Hippocampal formation (tissue), 2 donors: ENCODE measurements at regions not wholly inside any gene's neighbourhood (a gene's known extent, or its start where the extent isn't known, plus 50 kb on each side); places are given as distances from the start of the nearest gene placed in this dataset.

Source experiments
- DNase-seq, 2 donors: peaks; one replicate each; lab custom pipeline; 2025; lab: John Stamatoyannopoulos, UW

DNA sequence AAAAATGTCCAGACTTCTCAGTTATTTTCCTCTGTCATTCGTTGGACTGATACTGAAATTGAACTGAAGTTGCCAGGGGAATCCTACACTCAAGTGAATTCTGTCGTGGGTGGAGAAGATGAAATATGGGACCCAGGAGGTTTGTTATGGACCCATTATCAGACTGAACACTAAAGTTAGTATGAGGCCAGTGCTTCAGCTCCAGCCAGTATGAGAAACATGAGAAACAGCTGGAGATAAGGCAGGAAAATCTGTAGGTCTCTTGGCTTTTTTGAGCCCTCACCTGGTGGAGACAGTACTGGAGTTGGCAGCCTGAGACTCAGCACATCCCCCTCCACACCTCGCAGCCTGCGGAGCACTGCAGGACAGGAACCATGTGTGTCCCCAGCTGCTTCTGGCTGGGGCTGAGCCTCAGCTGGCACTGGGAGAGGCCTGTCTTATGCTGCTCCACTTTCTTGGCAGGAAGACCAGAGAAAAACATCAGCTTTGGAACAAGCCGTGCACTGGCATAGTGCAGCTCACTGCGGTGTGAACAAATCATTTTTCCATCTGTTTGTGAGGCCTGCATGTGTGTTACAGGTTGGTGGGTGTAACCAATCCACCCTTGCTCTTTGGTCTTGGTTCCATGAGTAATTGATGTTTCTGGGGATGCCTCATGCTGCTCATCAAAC, 641.0 kb downstream of the FGF9 start:
- no peak for DNase-seq

- no peak for DNase-seq
Observed at GRCh38 chr13:22312405-22312803, 641.5 kb downstream of the FGF9 start.

GRCh38 chr13:22316494-22317025, 645.7 kb downstream of the FGF9 start:
- no peak for DNase-seq

DNA sequence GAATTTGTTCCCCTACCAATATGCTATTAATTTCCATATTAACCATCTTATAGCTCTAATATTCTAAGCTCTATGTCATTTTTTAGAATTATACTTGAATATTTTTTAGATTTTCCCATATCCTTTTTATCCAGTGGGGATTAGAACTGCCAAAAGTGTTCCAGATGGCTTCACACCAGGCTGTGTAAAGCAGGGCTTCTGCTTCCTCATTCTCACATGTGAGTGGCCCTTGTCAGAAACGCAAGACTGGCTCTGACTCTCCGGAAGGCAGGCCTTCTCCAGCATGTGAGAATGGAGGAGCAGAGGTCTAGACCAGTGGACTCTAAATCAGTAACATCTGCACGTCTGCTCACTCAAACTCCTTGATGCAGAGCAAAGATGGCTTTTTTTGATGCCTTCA, 650.1 kb downstream of the FGF9 start:
- DNase-seq = no peak

- no peak for DNase-seq
Observed at GRCh38 chr13:22325761-22326160, 654.9 kb downstream of the FGF9 start.

DNA sequence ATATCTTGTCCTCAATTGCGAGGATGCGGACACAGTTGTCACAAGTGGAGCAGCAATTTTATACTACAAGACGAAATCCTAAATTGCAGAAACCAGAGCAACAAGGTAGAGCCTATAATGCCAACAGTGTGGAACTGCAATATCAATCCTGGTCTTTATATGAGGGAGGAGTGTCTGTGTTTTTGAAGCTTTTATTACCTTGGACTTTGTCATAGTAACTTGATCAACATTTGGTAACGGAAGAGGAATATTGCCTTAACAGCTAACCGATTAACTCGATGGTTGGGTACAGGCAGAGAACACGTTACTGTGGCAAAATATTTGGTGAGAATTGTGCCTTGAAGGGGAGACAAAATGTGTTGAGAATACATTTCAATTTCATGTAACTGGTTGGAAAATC, 661.5 kb downstream of the FGF9 start:
- DNase-seq = no peak

DNA sequence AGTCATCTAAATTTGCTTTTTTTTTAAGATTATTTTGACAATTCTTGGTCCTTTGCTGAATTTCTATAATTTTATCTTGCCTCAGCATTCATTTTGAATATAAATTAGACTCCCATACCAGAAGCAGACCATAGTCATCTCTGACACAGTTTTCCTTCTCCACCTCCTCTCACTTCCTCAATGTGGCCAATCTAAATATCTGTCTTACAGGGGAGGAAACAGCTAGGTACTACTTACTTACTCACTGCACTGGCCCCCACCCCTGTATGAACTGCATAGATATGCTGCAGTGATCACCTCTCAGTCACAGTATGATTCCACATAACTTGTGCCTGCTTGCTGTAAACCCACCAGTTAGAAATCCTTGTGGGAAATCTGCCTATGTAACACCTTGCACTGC, 665.6 kb downstream of the FGF9 start:
- no peak for DNase-seq

DNA sequence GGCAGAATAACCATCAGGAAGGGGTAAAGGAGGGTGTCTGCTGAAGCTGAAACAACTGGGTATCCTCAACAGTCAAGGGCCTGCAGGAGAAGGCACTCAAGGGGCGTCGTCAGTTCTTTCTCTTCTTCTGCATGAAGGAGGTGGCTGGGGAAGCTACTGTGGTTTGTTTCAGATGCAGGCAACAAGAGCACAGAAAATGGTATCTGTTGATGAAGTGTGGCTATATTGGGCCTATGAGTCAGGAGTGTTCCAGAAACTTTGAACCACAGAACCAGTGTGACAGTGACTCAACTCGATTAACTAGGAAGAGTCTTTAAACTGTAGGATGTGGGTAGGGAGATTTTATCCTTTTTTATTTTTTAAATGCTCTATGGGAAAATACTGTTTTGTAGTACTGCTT, 686.3 kb downstream of the FGF9 start:
- DNase-seq = no peak

DNA sequence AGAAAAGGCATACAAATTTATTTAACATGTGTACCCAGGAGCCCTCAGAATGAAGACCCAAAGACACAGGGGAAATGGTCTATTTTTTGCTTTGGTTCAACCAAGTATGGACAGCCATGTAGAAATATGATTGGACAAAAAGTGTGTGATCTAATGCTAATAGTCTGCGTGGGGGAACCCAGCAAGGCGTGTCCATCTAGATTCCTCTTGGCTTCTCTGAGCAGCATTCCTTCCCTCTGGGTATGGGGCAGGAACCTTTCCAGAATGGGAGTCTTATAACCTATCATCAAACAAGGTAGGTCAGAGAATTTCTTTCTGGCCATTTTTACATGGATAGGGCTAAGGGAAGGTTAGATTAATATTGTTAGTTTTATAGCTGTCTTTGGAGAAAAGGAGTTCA, 698.2 kb downstream of the FGF9 start:
- no peak for DNase-seq

GRCh38 chr13:22369840-22370239, 699.0 kb downstream of the FGF9 start:
- no peak for DNase-seq

- DNase-seq = no peak
Observed at GRCh38 chr13:22372261-22372660, 701.4 kb downstream of the FGF9 start.

GRCh38 chr13:22375151-22375550, 704.3 kb downstream of the FGF9 start:
- no peak for DNase-seq

DNA sequence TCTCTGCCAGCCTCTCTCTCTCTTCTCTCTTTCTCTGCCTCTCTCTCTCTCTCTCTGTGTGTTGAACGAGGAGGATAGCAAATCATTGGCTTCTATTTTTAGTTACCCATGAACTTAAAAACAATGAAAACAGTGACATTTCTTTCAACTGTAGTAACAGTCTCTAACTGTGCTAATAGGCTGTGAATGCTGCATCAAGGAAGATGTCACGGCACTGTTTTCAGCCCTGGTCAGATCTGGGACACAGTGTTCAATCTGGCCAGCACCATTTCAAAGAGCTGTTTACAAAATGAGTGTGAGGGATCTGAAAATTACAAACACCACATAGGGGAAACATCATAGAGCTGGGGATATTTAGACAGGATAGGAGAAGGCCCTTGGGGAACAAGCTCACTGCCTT, 717.0 kb downstream of the FGF9 start:
- no peak for DNase-seq

- no peak for DNase-seq
Observed at GRCh38 chr13:22399801-22400420, 729.0 kb downstream of the FGF9 start.

GRCh38 chr13:22402682-22403081, 731.8 kb downstream of the FGF9 start:
- DNase-seq = no peak

DNA sequence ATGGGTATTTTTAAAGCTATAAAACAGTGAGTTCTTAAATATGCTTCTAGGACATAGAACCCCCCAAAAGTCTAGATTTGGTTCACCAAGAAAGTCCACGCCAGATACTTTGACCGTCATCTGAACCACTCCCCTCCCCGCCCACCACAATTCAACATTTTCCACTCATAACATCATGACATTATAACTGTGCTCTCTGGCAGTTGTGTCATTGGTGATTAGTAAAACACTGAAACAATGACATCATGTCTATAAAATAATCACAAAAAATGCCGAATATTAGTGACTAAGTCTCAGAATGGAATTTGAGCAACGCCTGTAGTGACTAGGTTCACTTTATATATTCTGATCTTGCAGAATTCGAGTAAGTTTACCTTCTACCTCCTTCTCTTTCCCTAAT, 732.3 kb downstream of the FGF9 start:
- DNase-seq = no peak

DNA sequence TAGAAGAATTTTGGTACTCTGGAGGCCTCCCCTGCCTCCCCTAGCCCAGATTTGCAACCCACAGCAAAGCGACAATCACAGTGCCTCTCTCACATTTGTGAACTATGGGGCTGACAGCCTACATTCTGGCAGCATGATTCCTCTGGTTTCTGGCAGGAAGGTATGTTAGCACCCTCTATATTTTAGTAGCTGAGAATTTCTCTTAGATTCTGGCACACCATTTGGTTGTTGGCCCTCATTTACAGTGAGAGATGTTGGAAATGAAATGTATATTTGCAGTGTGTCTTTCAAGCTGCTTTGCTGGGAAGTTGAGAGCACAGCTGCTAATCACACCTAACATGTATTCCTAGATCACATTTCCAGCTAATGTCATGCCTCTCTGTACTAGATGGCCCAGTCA, 735.0 kb downstream of the FGF9 start:
- DNase-seq = no peak

GRCh38 chr13:22412452-22412851, 741.6 kb downstream of the FGF9 start:
- DNase-seq = no peak

DNA sequence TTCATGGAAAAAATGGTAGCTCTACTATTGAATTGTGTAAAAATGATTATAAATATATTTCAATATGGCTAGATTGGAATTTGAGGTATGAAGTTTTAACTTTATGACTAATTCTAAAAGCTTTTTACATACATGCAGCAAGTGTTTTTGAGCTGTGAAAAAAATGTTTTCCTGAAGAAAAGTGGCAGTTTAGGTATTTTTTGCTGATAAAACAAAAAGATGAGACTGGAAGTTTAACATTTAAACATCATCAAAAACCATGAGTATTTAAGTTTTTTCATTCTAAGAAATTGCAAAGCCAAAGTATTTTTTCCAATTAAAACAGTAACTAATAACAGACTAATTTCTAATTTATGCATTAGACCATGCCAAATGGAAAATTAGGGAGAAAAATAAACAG, 751.1 kb downstream of the FGF9 start:
- DNase-seq = no peak

GRCh38 chr13:22422712-22423111, 751.8 kb downstream of the FGF9 start:
- DNase-seq = no peak

DNA sequence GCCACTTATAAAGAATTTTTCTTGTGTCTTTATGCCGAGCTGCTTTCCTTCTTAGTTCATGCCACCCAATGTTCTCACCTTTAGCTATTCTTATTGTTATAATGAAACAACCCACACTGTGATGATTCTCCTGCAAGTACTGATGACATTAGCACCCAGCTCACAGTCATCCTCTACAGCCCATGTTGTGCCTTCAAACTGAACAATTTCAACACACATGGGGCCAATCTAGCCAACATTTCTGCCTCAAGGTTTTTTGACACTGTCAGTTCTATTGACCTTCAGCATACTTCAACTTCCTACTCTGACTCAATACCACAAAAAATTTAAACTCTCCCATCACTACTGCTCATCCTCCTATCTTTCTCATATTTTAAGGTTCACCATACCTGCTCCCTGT, 752.4 kb downstream of the FGF9 start:
- no peak for DNase-seq

DNA sequence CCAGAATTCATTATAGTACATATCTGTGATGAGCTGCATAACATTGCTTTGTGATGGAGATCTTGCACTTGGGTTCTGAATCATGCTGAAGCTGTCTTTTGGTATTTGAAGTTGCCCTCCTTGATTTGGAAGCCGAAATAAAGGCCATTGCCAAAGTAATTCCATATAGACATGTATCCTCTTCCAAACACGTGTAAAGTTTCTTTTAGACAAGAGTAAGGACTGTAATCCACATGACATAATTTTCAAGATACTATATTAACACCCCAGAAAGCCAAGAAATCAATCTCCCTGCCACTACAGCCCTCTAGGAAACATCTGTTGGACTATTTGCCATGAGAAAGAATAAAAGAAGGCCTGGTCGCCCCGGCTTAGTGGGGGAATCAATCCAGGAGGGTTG, 754.2 kb downstream of the FGF9 start:
- DNase-seq = no peak

DNA sequence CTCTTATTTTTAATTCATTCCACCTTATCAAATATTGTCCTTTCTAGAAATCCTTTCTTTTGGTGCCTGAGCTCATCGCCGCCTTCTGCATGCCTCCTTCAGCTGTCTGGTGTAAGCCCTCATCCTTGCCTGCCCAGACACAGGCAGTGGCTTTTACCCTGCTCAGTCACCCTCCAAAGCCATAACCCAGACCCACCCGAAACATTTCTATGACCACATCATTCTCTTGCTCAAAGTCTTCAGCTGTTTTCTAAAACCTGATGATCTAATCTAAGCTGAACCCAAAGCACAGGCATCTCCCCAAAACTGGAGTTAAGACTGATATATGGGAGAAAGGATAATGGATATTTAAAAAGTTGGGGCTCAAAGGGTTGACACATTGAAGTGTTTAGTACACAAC, 753.7 kb upstream of the SGCG start:
- DNase-seq = no peak

- no peak for DNase-seq
Observed at GRCh38 chr13:22427783-22428182, 753.0 kb upstream of the SGCG start.
